Skeletal muscle tissue (tissue), 3 donors: ENCODE measurements at regions not wholly inside any gene's neighbourhood (a gene's known extent, or its start where the extent isn't known, plus 50 kb on each side); places are given as distances from the start of the nearest gene placed in this dataset.
"Not testable (repeated sequence)": the region's sequence is repeated elsewhere in the genome, so short reads cannot be mapped to it uniquely, and the experiment has no call there.

ENCODE experiments used
- H3K27ac ChIP-seq: one replicate; pipeline ENCODE4 v1.7.0; 2013; ENCODE audit warnings: mild to moderate bottlenecking, low read depth, low read length, inconsistent platforms
- H3K27me3 ChIP-seq, 3 donors: one replicate each; pipeline ENCODE4 v1.7.0; 2013; ENCODE audit warnings: low read length in 3 of 3; ENCODE audit not compliant: control insufficient read depth in 3 of 3, insufficient read depth in 3 of 3
- H3K36me3 ChIP-seq, 3 donors: one replicate each; pipeline ENCODE4 v1.7.0; 2013; ENCODE audit warnings: low read length in 3 of 3; ENCODE audit not compliant: control insufficient read depth in 3 of 3, insufficient read depth in 3 of 3
- H3K4me1 ChIP-seq, 3 donors: one replicate each; pipeline ENCODE4 v1.7.0; 2013; ENCODE audit warnings: low read length in 3 of 3, mild to moderate bottlenecking in 3 of 3; ENCODE audit not compliant: control insufficient read depth in 3 of 3, insufficient read depth in 3 of 3
- H3K4me3 ChIP-seq, 3 donors: one replicate each; pipeline ENCODE4 v1.7.0; 2013; ENCODE audit warnings: low read length in 3 of 3
- H3K9ac ChIP-seq, 3 donors: one replicate each; pipeline ENCODE4 v1.7.0; 2013; ENCODE audit warnings: low read length in 3 of 3, mild to moderate bottlenecking in 3 of 3, moderate library complexity in 2 of 3, low read depth in 1 of 3
- H3K9me3 ChIP-seq, 3 donors: one replicate each; pipeline ENCODE4 v1.7.0; 2013; ENCODE audit warnings: low read length in 3 of 3; ENCODE audit not compliant: control insufficient read depth in 3 of 3
- donor health status: Osteomylitis.

GRCh38 chr1:172790245-172790644 lies 131.3 kb downstream of the FASLG start:
- no peaks in the 10 kb centered on the region for H3K36me3 ChIP-seq
- H3K27me3 ChIP-seq = no peaks in the 10 kb centered on the region
- H3K9me3 ChIP-seq = no peaks in the 10 kb centered on the region
- H3K9ac ChIP-seq = no peak overlapping the region
- H3K27ac ChIP-seq = no peak overlapping the region
- H3K4me3 ChIP-seq = no peak overlapping the region
- no peaks in the 10 kb centered on the region for H3K4me1 ChIP-seq

- H3K9me3 ChIP-seq = no peaks in the 10 kb centered on the region
- no peaks in the 10 kb centered on the region for H3K36me3 ChIP-seq
- H3K4me1 ChIP-seq = no peaks in the 10 kb centered on the region
- no peak overlapping the region for H3K9ac ChIP-seq
- no peak overlapping the region for H3K4me3 ChIP-seq
- H3K27me3 ChIP-seq = no peaks in the 10 kb centered on the region
- H3K27ac ChIP-seq = no peak overlapping the region
Measured at GRCh38 chr1:172793823-172794222, 134.9 kb downstream of the FASLG start.

GRCh38 chr1:172795741-172796140 lies 136.8 kb downstream of the FASLG start:
- no peak overlapping the region for H3K4me3 ChIP-seq
- H3K9ac ChIP-seq = no peak overlapping the region
- no peaks in the 10 kb centered on the region for H3K9me3 ChIP-seq
- H3K36me3 ChIP-seq = no peaks in the 10 kb centered on the region
- H3K27ac ChIP-seq = no peak overlapping the region
- H3K4me1 ChIP-seq = no peaks in the 10 kb centered on the region
- H3K27me3 ChIP-seq = no peaks in the 10 kb centered on the region

GRCh38 chr1:172799804-172800203 lies 140.9 kb downstream of the FASLG start:
- not testable (repeated sequence) for H3K27me3 ChIP-seq, H3K27ac ChIP-seq, H3K4me3 ChIP-seq, H3K9me3 ChIP-seq, H3K9ac ChIP-seq, H3K36me3 ChIP-seq, H3K4me1 ChIP-seq

- H3K27me3 ChIP-seq = no peaks in the 10 kb centered on the region
- no peaks in the 10 kb centered on the region for H3K4me1 ChIP-seq
- no peaks in the 10 kb centered on the region for H3K9me3 ChIP-seq
- H3K4me3 ChIP-seq = no peak overlapping the region
- H3K36me3 ChIP-seq = no peaks in the 10 kb centered on the region
- H3K9ac ChIP-seq = no peak overlapping the region
- H3K27ac ChIP-seq = no peak overlapping the region
Measured at GRCh38 chr1:172801771-172802322, 142.9 kb downstream of the FASLG start.

GRCh38 chr1:172809750-172810149 lies 150.8 kb downstream of the FASLG start:
- Histone ChIP-seq H3K36me3 (no peaks in the 10 kb centered on the region), H3K4me3 (no peak overlapping the region), H3K27ac (no peak overlapping the region), H3K9me3 (no peaks in the 10 kb centered on the region), H3K27me3 (no peaks in the 10 kb centered on the region), H3K4me1 (no peaks in the 10 kb centered on the region), H3K9ac (no peak overlapping the region)

GRCh38 chr1:172810480-172811175 lies 151.7 kb downstream of the FASLG start:
- no peaks in the 10 kb centered on the region for H3K4me1 ChIP-seq
- no peak overlapping the region for H3K4me3 ChIP-seq
- H3K9me3 ChIP-seq = no peaks in the 10 kb centered on the region
- H3K27me3 ChIP-seq = no peaks in the 10 kb centered on the region
- H3K36me3 ChIP-seq = no peaks in the 10 kb centered on the region
- H3K27ac ChIP-seq = no peak overlapping the region
- no peak overlapping the region for H3K9ac ChIP-seq

GRCh38 chr1:172811694-172812093 lies 152.8 kb downstream of the FASLG start:
- Histone ChIP-seq H3K27me3 (no peaks in the 10 kb centered on the region), H3K36me3 (no peaks in the 10 kb centered on the region), H3K27ac (no peak overlapping the region), H3K4me1 (no peaks in the 10 kb centered on the region), H3K9me3 (no peaks in the 10 kb centered on the region), H3K4me3 (no peak overlapping the region), H3K9ac (no peak overlapping the region)

- Histone ChIP-seq H3K4me3 (no peak overlapping the region), H3K36me3 (no peaks in the 10 kb centered on the region), H3K27ac (no peak overlapping the region), H3K4me1 (no peaks in the 10 kb centered on the region), H3K9me3 (no peaks in the 10 kb centered on the region), H3K27me3 (no peaks in the 10 kb centered on the region), H3K9ac (no peak overlapping the region)
Measured at GRCh38 chr1:172812118-172812517, 153.2 kb downstream of the FASLG start.

- no peak overlapping the region for H3K9ac ChIP-seq
- no peaks in the 10 kb centered on the region for H3K9me3 ChIP-seq
- no peaks in the 10 kb centered on the region for H3K27me3 ChIP-seq
- no peaks in the 10 kb centered on the region for H3K36me3 ChIP-seq
- H3K4me1 ChIP-seq = no peaks in the 10 kb centered on the region
- H3K4me3 ChIP-seq = no peak overlapping the region
- no peak overlapping the region for H3K27ac ChIP-seq
Measured at GRCh38 chr1:172813330-172813729, 154.4 kb downstream of the FASLG start.
